ENCODE measurements at regions not wholly inside any gene's neighbourhood (a gene's known extent, or its start where the extent isn't known, plus 50 kb on each side); places are given as distances from the start of the nearest gene placed in this dataset.

- DNase-seq = no peak
- intact Hi-C loops (cut with DNase I) = no loop called here
Measured at GRCh38 chr12:58502841-58503240, 417.5 kb downstream of the LRIG3 start.

DNA sequence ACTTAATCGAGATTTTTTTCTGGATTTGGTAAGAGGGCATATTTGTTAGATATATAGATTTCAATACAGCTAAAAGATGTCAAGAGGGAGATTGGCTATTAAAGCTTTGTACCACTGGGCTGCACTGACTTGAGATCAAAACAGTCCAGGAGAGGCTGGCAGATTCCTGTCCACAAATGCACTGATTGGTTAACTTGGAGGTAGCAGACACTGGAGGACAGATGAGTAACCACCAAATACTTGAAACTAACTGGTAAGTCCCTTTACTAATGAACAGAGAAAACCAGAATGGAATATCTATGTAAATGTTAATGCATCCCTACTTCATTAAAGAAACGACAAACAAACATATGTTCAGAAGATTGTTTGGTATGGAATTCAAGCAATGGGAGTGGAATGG is 416.6 kb downstream of the LRIG3 start:
- no peak for DNase-seq

GRCh38 chr12:58504143-58504938 is 416.0 kb downstream of the LRIG3 start:
- DNase-seq = no peak
- intact Hi-C loops (cut with DNase I) = no loop called here

More for the DNA sequence above, 416.6 kb downstream of the LRIG3 start:
- intact Hi-C loops (cut with DNase I) = no loop called here

- DNase-seq = no peak
- intact Hi-C loops (cut with DNase I) = no loop called here
Measured at GRCh38 chr12:58509116-58509885, 411.0 kb downstream of the LRIG3 start.

- intact Hi-C loops (cut with DNase I) = no loop called here
- no peak for DNase-seq
Measured at GRCh38 chr12:58513301-58513834, 406.9 kb downstream of the LRIG3 start.

GRCh38 chr12:58513852-58514251 is 406.5 kb downstream of the LRIG3 start:
- DNase-seq = no peak
- intact Hi-C loops (cut with DNase I) = no loop called here

GRCh38 chr12:58519839-58520238 is 400.5 kb downstream of the LRIG3 start:
- intact Hi-C loops (cut with DNase I) = no loop called here
- no peak for DNase-seq

DNA sequence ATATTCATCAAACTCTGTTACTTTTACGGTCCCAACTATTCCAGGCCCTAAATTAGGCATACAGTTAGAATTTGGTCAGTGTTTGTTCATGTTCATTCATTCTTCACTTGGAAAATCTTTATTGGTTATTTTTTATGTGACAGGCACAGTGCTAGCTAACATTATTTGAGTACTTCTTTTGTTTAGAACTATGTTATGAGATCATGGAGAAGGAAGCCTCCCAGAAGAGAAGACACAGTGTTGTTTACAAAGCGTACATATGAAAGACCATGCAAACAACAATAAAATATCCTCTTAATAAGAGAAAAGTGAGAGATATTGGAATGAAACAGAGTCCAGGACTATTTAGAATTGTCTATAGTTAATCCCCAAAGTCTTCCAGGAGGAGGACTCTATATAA is 399.2 kb downstream of the LRIG3 start:
- intact Hi-C loops (cut with DNase I) = no loop called here
- no peak for DNase-seq

- DNase-seq = no peak
- intact Hi-C loops (cut with DNase I) = no loop called here
Measured at GRCh38 chr12:58521796-58522195, 398.5 kb downstream of the LRIG3 start.

GRCh38 chr12:58523360-58523759 is 396.9 kb downstream of the LRIG3 start:
- intact Hi-C loops (cut with DNase I) = no loop called here

DNA sequence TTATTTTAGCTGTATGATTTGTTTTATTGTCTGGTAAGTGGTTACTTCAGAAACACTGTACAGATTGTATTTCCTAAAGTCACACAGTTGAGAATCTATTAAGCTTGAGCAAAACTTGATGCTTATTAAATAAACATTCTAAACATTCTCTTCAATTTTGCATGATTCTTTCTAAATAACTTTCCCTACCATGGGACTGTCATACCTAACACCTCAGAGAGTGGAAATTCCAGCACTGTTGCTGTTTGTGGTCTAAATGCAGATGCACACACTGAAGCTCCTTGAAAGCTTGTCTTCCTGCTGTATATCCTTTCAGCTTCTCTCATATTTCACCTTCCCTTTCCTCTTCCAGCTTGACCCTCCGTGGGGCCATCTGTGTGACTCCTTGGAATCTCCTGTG is 392.0 kb downstream of the LRIG3 start:
- DNase-seq = no peak
- intact Hi-C loops (cut with DNase I) = no loop called here

More at GRCh38 chr12:58523360-58523759, 396.9 kb downstream of the LRIG3 start:
- peak in 2 of 10 donors; percentile 64 to 81 for DNase-seq

DNA sequence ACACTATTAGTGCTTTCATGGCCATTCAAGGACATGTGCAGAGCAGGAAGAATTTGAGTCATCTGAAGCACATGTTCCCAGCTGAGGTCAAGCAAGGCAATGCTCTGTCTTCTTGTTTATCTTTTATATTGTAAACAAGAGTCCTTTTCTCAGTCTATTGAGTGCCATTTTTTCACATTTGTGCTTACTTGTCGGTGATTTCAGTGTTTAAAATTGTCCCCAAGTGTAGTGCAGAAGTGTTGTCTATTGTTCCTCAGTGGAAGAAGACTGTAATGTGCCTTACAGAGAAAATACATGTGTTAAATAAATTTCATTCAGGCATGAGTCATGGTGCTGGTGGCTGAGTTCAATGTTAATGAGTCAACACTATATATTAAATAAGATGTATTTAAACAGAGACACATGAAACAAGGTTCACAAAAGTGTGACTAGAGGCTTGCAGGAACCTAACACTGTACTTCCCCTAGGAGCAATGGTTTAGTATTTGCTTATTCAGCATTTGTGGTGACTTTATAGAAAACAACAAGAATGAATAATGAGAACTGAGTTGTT is 391.1 kb downstream of the LRIG3 start:
- DNase-seq = no peak
- intact Hi-C loops (cut with DNase I) = no loop called here

- DNase-seq = no peak
- intact Hi-C loops (cut with DNase I) = no loop called here
Measured at GRCh38 chr12:58529897-58530741, 390.2 kb downstream of the LRIG3 start.

DNA sequence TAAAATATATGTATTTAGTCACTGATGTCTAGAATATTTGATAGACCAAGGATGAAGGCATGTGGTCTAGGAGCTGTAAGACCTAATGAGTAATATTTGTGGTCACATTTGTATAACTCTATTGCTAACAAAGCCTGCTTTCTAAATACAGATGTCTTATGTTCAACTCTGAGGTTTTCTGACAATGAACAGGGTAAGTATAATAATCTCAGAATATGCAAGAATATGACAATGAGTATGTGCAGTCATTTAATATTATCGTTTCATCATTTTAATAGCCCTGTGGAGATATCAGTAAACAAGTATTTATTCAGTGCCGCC is 389.6 kb downstream of the LRIG3 start:
- no peak for DNase-seq
- intact Hi-C loops (cut with DNase I) = no loop called here

- DNase-seq = no peak
- intact Hi-C loops (cut with DNase I) = no loop called here
Measured at GRCh38 chr12:58532855-58533608, 387.3 kb downstream of the LRIG3 start.

GRCh38 chr12:58533652-58534051 is 386.7 kb downstream of the LRIG3 start:
- intact Hi-C loops (cut with DNase I) = no loop called here
- no peak for DNase-seq

DNA sequence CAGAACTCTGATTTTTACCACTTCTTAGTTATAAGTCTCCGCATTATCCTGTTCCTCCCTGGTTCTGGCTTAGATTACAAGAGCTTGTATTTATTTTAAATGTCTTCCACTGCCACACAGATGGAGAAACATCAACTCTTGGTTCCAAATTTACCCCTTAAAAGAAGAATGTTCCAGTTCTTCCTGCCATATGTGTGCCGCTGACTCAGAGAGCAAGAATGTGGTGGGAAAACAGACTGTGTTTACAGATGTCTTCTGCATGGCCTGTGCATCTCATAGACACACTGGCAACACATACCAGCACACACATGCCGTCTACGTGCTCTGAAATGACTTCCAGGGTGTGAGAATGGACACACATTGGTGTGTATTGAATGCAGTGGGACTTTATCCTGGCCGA is 383.0 kb downstream of the LRIG3 start:
- DNase-seq = peak in 1 of 10 donors; percentile 11
- intact Hi-C loops (cut with DNase I) = no loop called here

GRCh38 chr12:58539295-58539694 is 381.0 kb downstream of the LRIG3 start:
- DNase-seq = no peak
- intact Hi-C loops (cut with DNase I) = no loop called here

DNA sequence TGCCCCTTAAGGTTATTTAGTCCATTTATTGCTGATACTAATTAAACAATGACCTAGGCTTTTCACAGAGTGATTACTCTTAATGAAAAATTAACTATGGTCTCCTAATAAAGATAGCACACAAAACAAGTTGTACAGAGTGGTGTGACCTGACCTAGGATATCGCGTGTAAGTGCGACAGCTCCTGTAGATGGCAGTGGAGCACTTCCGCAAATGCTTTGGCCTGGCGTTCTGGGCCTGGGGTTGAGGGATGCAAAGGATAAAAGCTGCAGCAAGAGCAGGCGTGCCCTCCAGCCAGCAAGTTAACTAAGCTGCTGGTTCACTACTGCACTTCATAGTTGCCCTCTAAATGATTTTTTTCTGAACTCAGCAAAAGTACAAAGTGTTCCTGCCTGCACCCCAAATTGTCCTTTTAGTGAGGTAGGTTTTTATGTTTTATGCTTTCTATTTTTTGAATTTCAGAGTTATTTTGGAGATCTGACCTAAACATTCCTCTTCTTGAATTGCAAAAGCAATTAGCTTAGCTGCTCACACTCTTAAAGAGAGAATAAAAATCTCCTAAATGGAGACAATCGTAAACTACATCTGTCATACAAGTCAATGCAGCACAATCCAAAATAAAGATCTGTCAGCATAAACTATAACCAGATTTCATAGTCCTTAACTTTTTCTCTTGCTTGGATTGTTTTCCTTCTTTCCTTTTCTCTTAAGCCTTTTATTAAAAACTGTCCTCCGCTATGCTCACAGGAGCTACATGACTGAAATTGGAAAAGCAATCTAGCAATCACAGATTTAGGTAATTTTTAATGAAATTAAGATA is 379.6 kb downstream of the LRIG3 start:
- DNase-seq = peak; percentile 48 to 96 (median 72)
- intact Hi-C loops (cut with DNase I) = loop anchor here (2.0 kb wide), 2 partner anchors 546 to 610 kb away; no protein-coding TSS in a partner anchor

All from posterior cingulate gyrus (tissue), 11 donors.